ENCODE measurements at regions not wholly inside any gene's neighbourhood (a gene's known extent, or its start where the extent isn't known, plus 50 kb on each side); places are given as distances from the start of the nearest gene placed in this dataset.

DNA sequence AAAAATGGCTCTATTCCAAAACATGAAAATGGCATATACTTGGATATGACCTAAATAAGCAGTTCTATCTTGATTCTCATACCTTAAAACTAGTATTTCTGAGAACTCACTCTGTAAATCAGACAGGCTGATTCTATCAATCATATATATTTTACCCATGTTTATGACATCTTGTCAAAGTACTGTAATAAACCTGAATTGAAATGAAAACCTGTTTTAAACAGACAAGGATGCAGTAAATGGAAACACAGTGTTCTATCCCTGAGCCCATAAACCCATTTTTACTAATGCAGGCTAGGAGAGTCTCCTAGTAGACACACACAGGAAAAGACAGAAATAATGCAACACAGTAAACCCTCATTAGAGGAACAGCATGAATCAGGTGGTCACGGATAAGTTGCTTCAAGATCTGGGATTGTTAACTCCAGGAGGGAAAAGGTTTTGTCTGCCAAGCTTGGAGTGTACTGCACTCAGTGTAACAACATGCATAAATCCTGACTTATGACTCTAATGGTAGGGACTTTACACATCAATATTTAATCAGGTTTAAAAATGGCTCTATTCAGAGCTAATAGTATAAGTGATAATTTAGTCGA, 93.6 kb upstream of the CPNE8 start:
- POLR2A ChIA-PET, result no interaction called here

DNA sequence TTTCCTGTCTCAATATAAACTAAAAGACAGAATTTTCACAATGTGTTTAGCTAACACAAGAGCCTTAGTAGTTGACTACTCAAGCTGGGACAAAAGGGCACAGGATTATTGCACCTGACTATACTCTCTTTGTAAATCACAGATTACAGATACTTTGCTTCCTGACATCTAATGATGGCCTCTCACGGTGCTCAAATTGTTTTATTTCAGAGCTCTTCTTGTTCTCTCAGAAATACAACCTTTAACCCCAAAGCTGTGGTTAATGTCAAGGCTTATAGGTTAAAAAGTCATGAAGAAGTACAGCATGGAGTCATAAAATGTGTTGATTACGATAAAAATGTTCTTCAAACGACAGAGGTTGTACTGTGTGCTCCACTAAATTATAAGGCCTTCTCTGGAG, 89.9 kb upstream of the CPNE8 start:
- H3K27me3 Mint-ChIP-seq, result no peaks in the 10 kb centered on the region
- no peak for DNase-seq
- Histone ChIP-seq H3K4me3 (ENCODE audit: control extremely low read depth in 1 of 5, extremely low read depth in 1 of 5, insufficient read depth in 1 of 5, low read depth in 2 of 5, low read length in 4 of 5) (no peak overlapping the region), H3K9ac (ENCODE audit: low read length) (no peak overlapping the region), H3K36me3 (replicated peaks in 1 of 2; ENCODE audit: control extremely low read depth in 1 of 2, control insufficient read depth in 1 of 2, extremely low read depth in 1 of 2, insufficient read depth in 2 of 2, low read length in 1 of 2) (no peaks in the 10 kb centered on the region), H3K4me2 (replicated peaks; ENCODE audit: low read depth, low read length, poor library complexity, severe bottlenecking) (no peak overlapping the region), H3K27me3 (replicated peaks in 1 of 4; ENCODE audit: control extremely low read depth in 1 of 4, control insufficient read depth in 3 of 4, insufficient read depth in 4 of 4, low read length in 3 of 4) (no peaks in the 10 kb centered on the region), H2AFZ (ENCODE audit: insufficient read depth, low read depth, low read length, poor library complexity, severe bottlenecking) (no peak overlapping the region), H3K4me1 (ENCODE audit: control insufficient read depth in 2 of 2, insufficient read depth in 2 of 2, low read length in 2 of 2) (no peaks in the 10 kb centered on the region), H3K79me2 (ENCODE audit: control insufficient read depth, insufficient read depth, low read length) (no peaks in the 10 kb centered on the region), H4K20me1 (ENCODE audit: control insufficient read depth, insufficient read depth, low read length, poor library complexity, severe bottlenecking) (no peaks in the 10 kb centered on the region), H3K27ac (ENCODE audit: low read length in 2 of 2) (no peak overlapping the region), H3K9me3 (ENCODE audit: control extremely low read depth in 1 of 3, control insufficient read depth in 2 of 3, insufficient read depth in 1 of 3, low read length in 2 of 3) (peaks cover 0 to 1% (median 0%) of the 10 kb centered on the region in 3 donors)
- H3K9me3 Mint-ChIP-seq (ENCODE audit: insufficient read depth), result no peaks in the 10 kb centered on the region
- ChIA-PET POLR2A (no interaction called here), CTCF (no interaction called here)
- no peak overlapping the region for H3K4me3 Mint-ChIP-seq
- intact Hi-C loops (cut with micrococcal nuclease), result no loop called here
- no peak overlapping the region for H3K27ac Mint-ChIP-seq
- WGBS (ENCODE audit: insufficient coverage), result 100% methylated on average over 1 of the region's 3 CpGs
- TF ChIP-seq EZH2 (IDR thresholded peaks at IDR 0.05; ENCODE audit: borderline replicate concordance, insufficient read depth, low read depth, low read length, poor library complexity, severe bottlenecking), result no peak
- TF ChIP-seq, protein P1, sequence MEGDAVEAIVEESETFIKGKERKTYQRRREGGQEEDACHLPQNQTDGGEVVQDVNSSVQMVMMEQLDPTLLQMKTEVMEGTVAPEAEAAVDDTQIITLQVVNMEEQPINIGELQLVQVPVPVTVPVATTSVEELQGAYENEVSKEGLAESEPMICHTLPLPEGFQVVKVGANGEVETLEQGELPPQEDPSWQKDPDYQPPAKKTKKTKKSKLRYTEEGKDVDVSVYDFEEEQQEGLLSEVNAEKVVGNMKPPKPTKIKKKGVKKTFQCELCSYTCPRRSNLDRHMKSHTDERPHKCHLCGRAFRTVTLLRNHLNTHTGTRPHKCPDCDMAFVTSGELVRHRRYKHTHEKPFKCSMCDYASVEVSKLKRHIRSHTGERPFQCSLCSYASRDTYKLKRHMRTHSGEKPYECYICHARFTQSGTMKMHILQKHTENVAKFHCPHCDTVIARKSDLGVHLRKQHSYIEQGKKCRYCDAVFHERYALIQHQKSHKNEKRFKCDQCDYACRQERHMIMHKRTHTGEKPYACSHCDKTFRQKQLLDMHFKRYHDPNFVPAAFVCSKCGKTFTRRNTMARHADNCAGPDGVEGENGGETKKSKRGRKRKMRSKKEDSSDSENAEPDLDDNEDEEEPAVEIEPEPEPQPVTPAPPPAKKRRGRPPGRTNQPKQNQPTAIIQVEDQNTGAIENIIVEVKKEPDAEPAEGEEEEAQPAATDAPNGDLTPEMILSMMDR (IDR thresholded peaks at IDR 0.05), result no peak
- no peak for ATAC-seq (ENCODE audit: low read depth)
- H3K4me1 Mint-ChIP-seq, result no peaks in the 10 kb centered on the region

More for the DNA sequence above, 93.6 kb upstream of the CPNE8 start:
- Histone ChIP-seq H4K20me1 (ENCODE audit: control insufficient read depth, insufficient read depth, low read length, poor library complexity, severe bottlenecking) (no peaks in the 10 kb centered on the region), H3K9ac (ENCODE audit: low read length) (no peak overlapping the region), H3K9me3 (ENCODE audit: control extremely low read depth in 1 of 3, control insufficient read depth in 2 of 3, insufficient read depth in 1 of 3, low read length in 2 of 3) (no peaks in the 10 kb centered on the region), H3K36me3 (replicated peaks in 1 of 2; ENCODE audit: control extremely low read depth in 1 of 2, control insufficient read depth in 1 of 2, extremely low read depth in 1 of 2, insufficient read depth in 2 of 2, low read length in 1 of 2) (no peaks in the 10 kb centered on the region), H3K27me3 (replicated peaks in 1 of 4; ENCODE audit: control extremely low read depth in 1 of 4, control insufficient read depth in 3 of 4, insufficient read depth in 4 of 4, low read length in 3 of 4) (no peaks in the 10 kb centered on the region), H3K79me2 (ENCODE audit: control insufficient read depth, insufficient read depth, low read length) (no peaks in the 10 kb centered on the region), H2AFZ (ENCODE audit: insufficient read depth, low read depth, low read length, poor library complexity, severe bottlenecking) (no peak overlapping the region), H3K4me3 (ENCODE audit: control extremely low read depth in 1 of 5, extremely low read depth in 1 of 5, insufficient read depth in 1 of 5, low read depth in 2 of 5, low read length in 4 of 5) (no peak overlapping the region), H3K4me2 (replicated peaks; ENCODE audit: low read depth, low read length, poor library complexity, severe bottlenecking) (no peak overlapping the region), H3K27ac (ENCODE audit: low read length in 2 of 2) (no peak overlapping the region), H3K4me1 (ENCODE audit: control insufficient read depth in 2 of 2, insufficient read depth in 2 of 2, low read length in 2 of 2) (no peaks in the 10 kb centered on the region)
- Mint-ChIP-seq H3K4me3 (no peak overlapping the region), H3K9me3 (ENCODE audit: insufficient read depth) (no peaks in the 10 kb centered on the region), H3K27me3 (no peaks in the 10 kb centered on the region), H3K4me1 (no peaks in the 10 kb centered on the region), H3K27ac (no peak overlapping the region)
- CTCF ChIA-PET, result no interaction called here
- TF ChIP-seq, protein P1 (IDR thresholded peaks at IDR 0.05), result no peak
- ATAC-seq (ENCODE audit: low read depth) (no peak), DNase-seq (no peak)
- intact Hi-C loops (cut with micrococcal nuclease), result no loop called here
- no CpG with 5 or more reads among the region's 2 CpGs for WGBS (ENCODE audit: insufficient coverage)
